HepG2 (cell line): ENCODE measurements at regions not wholly inside any gene's neighbourhood (a gene's known extent, or its start where the extent isn't known, plus 50 kb on each side); places are given as distances from the start of the nearest gene placed in this dataset.

Source experiments
- ATAC-seq: fragments of 200-7000 bp; cut with Tn5 transposase; 3 replicates; pipeline ENCODE4 v1.9.1; 2020; ENCODE audit warnings: mild to moderate bottlenecking, moderate library complexity
- BruUV-seq: library from RNA; stranded (reverse); fragments of 400-500 nt; replicated peaks from 2 replicates; lab custom pipeline; 2021; lab: Mats Ljungman, UMichigan
- CTCF ChIA-PET: fragments of 300-600 bp; formaldehyde crosslinking; extraction: SDS; loops from one replicate; lab custom pipeline; 2021; ENCODE audit warnings: low total read pairs, inconsistent platforms, low intra/inter-chr PET ratio; lab: Yijun Ruan, JAX
- POLR2A ChIA-PET: fragments of 350-600 bp; sonication (Branson Sonifier 250); formaldehyde crosslinking; loops from one replicate; lab custom pipeline; 2020; ENCODE audit warnings: antibody characterized with exemption, inconsistent platforms; lab: Yijun Ruan, JAX
- DNase-seq: peaks from one replicate; pipeline ENCODE4 v3.0.0-alpha.2; 2015; ENCODE audit warnings: low spot score
- FAIRE-seq: peaks from 3 replicates; lab custom pipeline; 2011; peaks lifted over from hg19 to GRCh38; lab: Jason Lieb, UNC
- H2AFZ ChIP-seq: one replicate; pipeline ENCODE4 v1.6.1; 2011; ENCODE audit warnings: low read length, inconsistent platforms
- H3K27ac ChIP-seq: fragments of 300-600 bp; 3 replicates; pipeline ENCODE4 v1.8.0; 2011; ENCODE audit warnings: mixed run types, mild to moderate bottlenecking, mixed read lengths, low read length, inconsistent platforms; ENCODE audit not compliant: insufficient read depth; ENCODE audit errors: extremely low read length
- H3K27me3 ChIP-seq, 2 experiments: fragments of 200-600 bp in 1 of 2; 2 replicates in 1 of 2; 3 replicates in 1 of 2; pipeline versions ENCODE4 v1.6.0 to v1.8.0; 2011; ENCODE audit warnings: low read length in 2 of 2, mild to moderate bottlenecking in 2 of 2, moderate library complexity in 2 of 2, inconsistent platforms in 1 of 2; ENCODE audit not compliant: insufficient read depth in 2 of 2, control insufficient read depth in 1 of 2
- H3K36me3 ChIP-seq, 2 experiments: fragments of 200-600 bp in 1 of 2; replicated peaks in 1 of 2; 2 replicates in 1 of 2; 3 replicates in 1 of 2; pipeline versions ENCODE4 v1.5.1 to v1.8.0; 2011; ENCODE audit warnings: low read length in 2 of 2, inconsistent platforms in 1 of 2; ENCODE audit not compliant: insufficient read depth in 2 of 2, control insufficient read depth in 1 of 2
- H3K4me1 ChIP-seq: 2 replicates; pipeline ENCODE4 v1.5.1; 2012; ENCODE audit warnings: low read length, inconsistent platforms; ENCODE audit not compliant: insufficient read depth
- H3K4me2 ChIP-seq: 2 replicates; pipeline ENCODE4 v1.6.0; 2011; ENCODE audit warnings: low read depth, low read length, inconsistent platforms
- H3K4me3 ChIP-seq, 3 experiments: fragments of 200-600 bp in 1 of 3; sonication (generic), shearing (Covaris generic) in 1 of 3; replicated peaks in 1 of 3; 2 replicates each; pipeline ENCODE4 v1.5.1; 2011 to 2016; ENCODE audit warnings: low read length in 3 of 3, inconsistent platforms in 2 of 3, low read depth in 2 of 3, mild to moderate bottlenecking in 2 of 3, control low read depth in 1 of 3, mixed read lengths in 1 of 3; ENCODE audit not compliant: insufficient read depth in 1 of 3
- H3K79me2 ChIP-seq: one replicate; pipeline ENCODE4 v1.6.1; 2011; ENCODE audit warnings: low read length, inconsistent platforms; ENCODE audit not compliant: insufficient read depth
- H3K9ac ChIP-seq: 2 replicates; pipeline ENCODE4 v1.6.0; 2011; ENCODE audit warnings: mild to moderate bottlenecking, low read depth, low read length, inconsistent platforms; ENCODE audit not compliant: insufficient read depth
- H3K9me3 ChIP-seq: 2 replicates; pipeline ENCODE4 v1.5.1; 2012; ENCODE audit warnings: mild to moderate bottlenecking, low read length
- H4K20me1 ChIP-seq: 2 replicates; pipeline ENCODE4 v1.6.0; 2011; ENCODE audit warnings: inconsistent platforms, mild to moderate bottlenecking, low read length, moderate library complexity; ENCODE audit not compliant: insufficient read depth
- CREB1 ChIP-seq, 2 experiments: fragments of 450-650 bp in 1 of 2; IDR thresholded peaks; 2 replicates each; pipeline ENCODE4 v1.6.1; 2016 to 2017; ENCODE audit warnings: control low read depth in 1 of 2, mild to moderate bottlenecking in 1 of 2, missing compliant biosample characterization in 1 of 2, missing genetic modification characterization in 1 of 2
- EEA1 ChIP-seq: sonication (generic); formaldehyde crosslinking; IDR thresholded peaks from 2 replicates; pipeline ENCODE4 v1.5.1; 2020; ENCODE audit warnings: mild to moderate bottlenecking, missing genetic modification reagents, borderline replicate concordance
- HOXA3 ChIP-seq: sonication (generic); formaldehyde crosslinking; IDR thresholded peaks from 2 replicates; pipeline ENCODE4 v1.5.0; 2020; ENCODE audit warnings: missing genetic modification reagents
- RBM22 ChIP-seq: fragments of 200-400 bp; formaldehyde crosslinking; optimal IDR thresholded peaks from 2 replicates; pipeline ENCODE3; 2017; ENCODE audit warnings: mild to moderate bottlenecking, low read length, moderate library complexity
- ZBTB8A ChIP-seq: sonication (generic); formaldehyde crosslinking; IDR thresholded peaks from 2 replicates; pipeline ENCODE4 v1.4.0; 2020; ENCODE audit warnings: mild to moderate bottlenecking, low read depth, missing genetic modification reagents, borderline replicate concordance
- ZNF180 ChIP-seq: sonication (generic); formaldehyde crosslinking; IDR thresholded peaks from 2 replicates; pipeline ENCODE4 v1.4.0; 2020; ENCODE audit warnings: low read depth, missing genetic modification reagents, borderline replicate concordance
- ZNF274 ChIP-seq: sonication (generic); formaldehyde crosslinking; IDR thresholded peaks from 2 replicates; pipeline ENCODE4 v1.5.1; 2020; ENCODE audit warnings: mild to moderate bottlenecking, missing genetic modification reagents
- ZNF317 ChIP-seq: sonication (generic); formaldehyde crosslinking; IDR thresholded peaks from 2 replicates; pipeline ENCODE4 v1.5.0; 2020; ENCODE audit warnings: mild to moderate bottlenecking, missing genetic modification reagents
- ZNF431 ChIP-seq: sonication (generic); formaldehyde crosslinking; IDR thresholded peaks from 2 replicates; pipeline ENCODE4 v1.9.0; 2022; ENCODE audit warnings: missing genetic modification reagents, low read depth, mild to moderate bottlenecking, borderline replicate concordance
- WGBS: methylation state at CpG from one replicate; pipeline ENCODE4 v1.1.6; 2017; ENCODE audit warnings: low lambda C conversion rate; 5-methylcytosine and 5-hydroxymethylcytosine counted together
- in situ Hi-C: cut with HindIII; loops from 2 replicates; pipeline ENCODE4 v1.10.0; 2017; ENCODE audit warnings: low pct_unique_long_range_greater_than_20kb; ENCODE audit not compliant: extremely low pct_ligation_motif_present
- intact Hi-C: fragments of 100-400 bp; cut with micrococcal nuclease; formaldehyde crosslinking; loops from one replicate; pipeline ENCODE4 v1.10.0; 2022; ENCODE audit not compliant: unreplicated experiment
- TF ChIP-seq, protein P1 (sequence below): IDR thresholded peaks from 2 replicates; pipeline ENCODE4 v1.6.1; 2016; ENCODE audit warnings: mild to moderate bottlenecking, missing biosample characterization, missing genetic modification reagents

DNA sequence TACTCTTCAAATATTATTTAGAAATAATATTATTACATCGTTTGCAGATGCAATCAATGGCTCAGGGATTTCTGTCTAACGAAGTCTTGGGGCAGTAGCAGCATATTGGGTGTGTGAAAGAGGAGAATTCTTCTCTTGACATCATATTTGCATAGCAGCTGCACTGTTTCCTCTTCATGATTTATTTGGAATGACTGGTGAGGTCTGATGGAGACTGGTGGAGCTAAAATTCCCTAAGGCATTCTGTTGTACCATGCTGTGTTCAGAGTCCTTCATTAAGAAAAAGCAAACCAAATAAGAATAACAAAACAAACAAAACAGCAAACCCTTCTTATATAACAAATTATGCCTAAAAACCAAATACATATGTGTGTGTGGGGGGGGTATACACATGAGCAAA lies 177.6 kb downstream of the DIRAS2 start:
- 0% methylated on average over 2 of the region's 2 CpGs for WGBS
- H3K4me1 ChIP-seq = no peaks in the 10 kb centered on the region
- intact Hi-C loops = no loop called here
- H2AFZ ChIP-seq = no peak overlapping the region
- H3K27me3 ChIP-seq = peaks cover 0 to 3% of the 10 kb centered on the region in 2 experiments; a peak in 1 of 5 replicates
- no peak for TF ChIP-seq ZNF274 (CRISPR knock-in tag)
- TF ChIP-seq, protein P1, sequence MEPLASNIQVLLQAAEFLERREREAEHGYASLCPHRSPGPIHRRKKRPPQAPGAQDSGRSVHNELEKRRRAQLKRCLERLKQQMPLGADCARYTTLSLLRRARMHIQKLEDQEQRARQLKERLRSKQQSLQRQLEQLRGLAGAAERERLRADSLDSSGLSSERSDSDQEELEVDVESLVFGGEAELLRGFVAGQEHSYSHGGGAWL (CRISPR knock-in tag) = no peak
- TF ChIP-seq ZNF317 (CRISPR knock-in tag) = no peak
- TF ChIP-seq HOXA3 (CRISPR knock-in tag) = no peak
- no peak for TF ChIP-seq ZBTB8A
- no peak for TF ChIP-seq ZNF431 (CRISPR knock-in tag)
- TF ChIP-seq RBM22 = no peak
- no peak for TF ChIP-seq CREB1 (IDR thresholded peaks at IDR 0.05)
- TF ChIP-seq CREB1 (CRISPR knock-in tag; IDR thresholded peaks at IDR 0.05) = no peak
- no peak for TF ChIP-seq EEA1 (CRISPR knock-in tag)
- no peak for TF ChIP-seq ZNF180 (CRISPR knock-in tag)
- H3K36me3 ChIP-seq = no peaks in the 10 kb centered on the region
- no TSS peak for BruUV-seq
- H3K4me3 ChIP-seq = no peak overlapping the region
- H3K27ac ChIP-seq = no peak overlapping the region
- POLR2A ChIA-PET = no interaction called here
- no peak overlapping the region for H3K4me2 ChIP-seq
- H3K9me3 ChIP-seq = no peaks in the 10 kb centered on the region
- no peaks in the 10 kb centered on the region for H3K79me2 ChIP-seq
- no peak for ATAC-seq
- no peak overlapping the region for H3K9ac ChIP-seq
- CTCF ChIA-PET = no interaction called here
- no peak for FAIRE-seq
- no peak for DNase-seq
- no peaks in the 10 kb centered on the region for H4K20me1 ChIP-seq
- in situ Hi-C loops = no loop called here
